SKM-1 treated with dmso at 0.1 percent for 144 hours (cell line): ENCODE measurements at regions not wholly inside any gene's neighbourhood (a gene's known extent, or its start where the extent isn't known, plus 50 kb on each side); places are given as distances from the start of the nearest gene placed in this dataset.
A peak's percentile ranks its signal among the peaks of the same experiment; 100 is the strongest.

Experiments
- DNase-seq: peaks from one replicate; lab custom pipeline; 2025; ENCODE audit not compliant: unreplicated experiment; lab: John Stamatoyannopoulos, UW

- no peak for DNase-seq
Measured at GRCh38 chr1:30138891-30139290, 584.5 kb downstream of the MATN1 start.

- DNase-seq = no peak
Measured at GRCh38 chr1:30137001-30137400, 586.4 kb downstream of the MATN1 start.

GRCh38 chr1:30135698-30136097 is 587.7 kb downstream of the MATN1 start:
- no peak for DNase-seq

- DNase-seq = no peak
Measured at GRCh38 chr1:30134466-30135217, 588.7 kb downstream of the MATN1 start.

GRCh38 chr1:30133414-30134055 is 589.9 kb downstream of the MATN1 start:
- no peak for DNase-seq

GRCh38 chr1:30132602-30133286 is 590.6 kb downstream of the MATN1 start:
- DNase-seq = no peak

GRCh38 chr1:30130566-30130965 is 592.8 kb downstream of the MATN1 start:
- DNase-seq = peak; percentile 78

GRCh38 chr1:30130099-30130498 is 593.3 kb downstream of the MATN1 start:
- no peak for DNase-seq

GRCh38 chr1:30129421-30130055 is 593.8 kb downstream of the MATN1 start:
- DNase-seq = no peak

- DNase-seq = no peak
Measured at GRCh38 chr1:30129001-30129408, 594.4 kb downstream of the MATN1 start.

GRCh38 chr1:30126848-30127247 is 596.5 kb downstream of the MATN1 start:
- DNase-seq = no peak

GRCh38 chr1:30125821-30126170 is 597.6 kb downstream of the MATN1 start:
- DNase-seq = no peak

- DNase-seq = no peak
Measured at GRCh38 chr1:30125021-30125820, 598.2 kb downstream of the MATN1 start.

GRCh38 chr1:30123896-30124295 is 599.5 kb downstream of the MATN1 start:
- no peak for DNase-seq

GRCh38 chr1:30123036-30123435 is 600.3 kb downstream of the MATN1 start:
- DNase-seq = no peak

GRCh38 chr1:30120245-30121000 is 603.0 kb downstream of the MATN1 start:
- no peak for DNase-seq

- no peak for DNase-seq
Measured at GRCh38 chr1:30117685-30118084, 605.7 kb downstream of the MATN1 start.

- DNase-seq = peak; percentile 18
Measured at GRCh38 chr1:30111431-30111830, 612.0 kb downstream of the MATN1 start.

- no peak for DNase-seq
Measured at GRCh38 chr1:30110846-30111245, 612.5 kb downstream of the MATN1 start.

GRCh38 chr1:30109853-30110252 is 613.5 kb downstream of the MATN1 start:
- no peak for DNase-seq
